Activated CD4-positive, alpha-beta T cell treated with anti-CD3 and anti-CD28 coated beads, Interleukin-2, amount 50 U/mL, for 48 hours (primary cell): ENCODE measurements at regions not wholly inside any gene's neighbourhood (a gene's known extent, or its start where the extent isn't known, plus 50 kb on each side); places are given as distances from the start of the nearest gene placed in this dataset.
"Not testable (repeated sequence)": the region's sequence is repeated elsewhere in the genome, so short reads cannot be mapped to it uniquely, and the experiment has no call there.

Experiments used
- DNase-seq, 2 experiments: peaks; one replicate each; pipeline ENCODE4 v3.0.0-alpha.2; 2020

DNA sequence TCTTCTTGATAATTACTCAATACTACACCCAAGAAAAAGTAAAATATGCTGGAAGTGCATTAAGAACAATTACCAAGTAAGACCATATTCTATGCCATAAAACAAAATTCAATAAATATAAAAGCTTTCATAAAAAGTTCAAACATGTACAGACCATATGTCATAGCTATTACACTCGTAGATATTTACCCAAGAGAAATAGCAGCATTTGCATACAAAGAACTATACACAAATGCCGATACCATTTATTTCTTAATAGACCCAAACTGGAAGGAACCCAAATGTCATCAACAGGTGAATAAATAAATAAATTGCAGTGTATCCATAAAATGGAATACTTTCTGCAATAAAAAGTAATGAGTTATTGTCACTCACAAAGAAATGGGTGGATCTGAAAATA, 78.3 kb upstream of the SLC16A7 start:
- no peak for DNase-seq

GRCh38 chr12:59500915-59501314, 94.9 kb upstream of the SLC16A7 start:
- DNase-seq = no peak

- no peak for DNase-seq
These were observed 95.5 kb upstream of the SLC16A7 start for GRCh38 chr12:59500335-59500734.

DNA sequence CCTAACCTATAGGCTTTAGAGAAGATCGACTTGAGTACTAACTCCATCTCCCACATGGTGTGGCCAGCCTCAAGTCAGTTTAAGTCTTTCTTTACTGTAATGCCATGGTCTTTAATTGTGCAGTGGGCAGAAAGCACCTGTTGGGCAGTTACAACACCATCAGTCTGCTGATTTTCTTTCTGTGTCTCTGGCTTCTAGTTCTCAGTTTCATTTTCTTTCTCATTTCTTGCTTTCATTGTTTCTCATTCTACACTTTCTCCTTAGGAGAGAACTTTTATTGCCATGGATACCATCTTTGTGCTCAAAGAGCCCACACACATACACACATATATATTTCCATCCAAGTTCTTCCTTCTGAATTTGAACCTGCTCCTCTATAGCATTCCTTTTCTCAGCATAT, 96.1 kb upstream of the SLC16A7 start:
- no peak for DNase-seq

- no peak for DNase-seq
These were observed 101.2 kb upstream of the SLC16A7 start for GRCh38 chr12:59494617-59495016.

DNA sequence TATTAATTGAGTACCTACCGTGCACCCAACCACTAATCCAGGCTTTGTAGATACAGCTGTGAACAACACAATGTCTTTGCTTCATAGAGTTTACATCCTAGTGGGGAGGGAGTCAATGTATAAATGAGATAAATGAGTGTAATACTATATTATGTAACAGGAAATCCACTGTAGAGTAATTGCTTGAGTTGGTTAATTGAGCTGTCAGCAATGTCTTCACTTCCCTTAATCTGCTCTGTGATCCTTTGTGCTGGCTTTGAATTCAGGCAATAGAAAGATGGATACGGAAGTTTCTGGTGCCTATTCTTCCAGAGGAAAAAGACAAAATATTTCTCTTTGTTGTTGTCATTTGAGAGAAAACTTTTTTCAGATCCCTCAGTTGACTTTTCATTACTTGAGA, 104.0 kb upstream of the SLC16A7 start:
- DNase-seq = no peak

GRCh38 chr12:59486827-59487226, 109.0 kb upstream of the SLC16A7 start:
- no peak for DNase-seq

GRCh38 chr12:59484575-59484974, 111.3 kb upstream of the SLC16A7 start:
- DNase-seq = no peak

DNA sequence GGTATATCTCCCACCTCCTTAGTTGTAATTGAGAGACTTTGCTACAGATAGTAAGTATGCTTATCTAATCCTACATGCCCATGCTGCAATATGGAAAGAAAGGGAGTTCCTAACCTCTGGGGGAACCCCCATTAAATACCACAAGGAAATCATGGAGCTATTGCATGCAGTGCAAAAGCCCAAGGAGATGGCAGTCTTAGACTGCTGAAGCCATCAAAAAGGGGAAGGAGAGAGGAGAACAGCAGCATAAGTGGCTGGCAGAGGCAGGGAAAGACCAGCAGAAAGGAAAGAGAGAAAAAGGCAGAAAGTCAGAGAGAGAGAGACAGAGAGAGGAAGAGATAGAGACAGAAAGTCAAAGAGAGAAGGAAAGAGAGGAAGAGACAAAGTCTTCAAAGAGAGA, 121.6 kb upstream of the SLC16A7 start:
- DNase-seq = not testable (repeated sequence)

DNA sequence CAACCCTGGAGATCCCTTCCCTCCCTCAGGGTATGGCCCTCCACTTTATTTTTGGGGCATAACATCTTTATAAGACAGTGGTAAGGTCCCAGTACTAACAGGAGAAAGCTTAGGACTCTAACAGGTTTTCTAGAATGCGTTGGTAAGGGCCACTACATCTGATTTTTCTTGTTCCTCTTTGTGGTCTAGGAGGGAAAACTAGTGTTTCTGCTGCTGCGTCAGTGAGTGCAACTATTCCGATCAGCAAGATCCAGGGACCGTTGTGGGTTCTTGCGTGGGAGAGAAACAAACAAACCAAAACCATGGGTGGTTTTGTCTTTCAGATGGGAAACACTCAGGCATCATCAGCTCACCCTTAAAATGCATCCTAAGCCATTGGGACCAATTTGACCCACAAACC, 123.6 kb upstream of the SLC16A7 start:
- peak in 1 of 2 experiments; percentile 14 for DNase-seq

DNA sequence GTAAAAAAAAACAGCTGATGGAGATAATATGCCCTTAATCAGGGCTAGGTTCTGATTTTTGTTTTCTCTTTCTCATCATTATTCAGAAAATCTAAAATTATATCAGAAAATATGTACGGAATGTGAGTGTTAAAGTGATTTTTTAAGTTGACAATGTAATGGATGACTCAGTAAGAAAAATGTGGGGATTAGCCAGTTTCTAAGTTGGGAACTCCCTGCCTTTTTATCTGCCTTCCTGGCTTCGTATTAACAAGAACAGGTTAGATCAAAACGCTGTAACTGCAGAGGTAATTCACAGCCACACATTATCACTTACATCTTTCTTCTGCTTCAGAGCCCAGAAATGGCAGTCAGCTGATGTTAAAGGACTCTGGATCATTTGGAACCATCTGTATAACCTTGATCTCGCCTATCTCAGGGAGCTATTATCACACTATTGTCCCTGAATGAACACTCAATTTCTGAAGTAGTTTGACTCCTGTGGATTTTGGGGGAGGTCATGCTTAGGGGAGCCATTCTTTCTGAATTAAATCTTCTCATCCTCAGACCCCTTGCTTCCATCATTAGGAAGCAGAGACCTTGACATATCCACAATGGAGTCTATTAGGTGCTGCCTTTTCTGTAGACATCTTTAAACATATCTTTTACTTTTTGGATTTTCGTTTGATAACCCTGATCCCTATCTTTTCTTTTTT, 135.7 kb upstream of the SLC16A7 start:
- no peak for DNase-seq

GRCh38 chr12:59453475-59453874, 142.4 kb upstream of the SLC16A7 start:
- no peak for DNase-seq

- DNase-seq = no peak
These were observed 143.1 kb upstream of the SLC16A7 start for GRCh38 chr12:59452746-59453145.

- no peak for DNase-seq
These were observed 143.6 kb upstream of the SLC16A7 start for GRCh38 chr12:59452259-59452658.

- DNase-seq = no peak
These were observed 149.7 kb upstream of the SLC16A7 start for GRCh38 chr12:59446116-59446515.

GRCh38 chr12:59444932-59445331, 150.9 kb upstream of the SLC16A7 start:
- no peak for DNase-seq

DNA sequence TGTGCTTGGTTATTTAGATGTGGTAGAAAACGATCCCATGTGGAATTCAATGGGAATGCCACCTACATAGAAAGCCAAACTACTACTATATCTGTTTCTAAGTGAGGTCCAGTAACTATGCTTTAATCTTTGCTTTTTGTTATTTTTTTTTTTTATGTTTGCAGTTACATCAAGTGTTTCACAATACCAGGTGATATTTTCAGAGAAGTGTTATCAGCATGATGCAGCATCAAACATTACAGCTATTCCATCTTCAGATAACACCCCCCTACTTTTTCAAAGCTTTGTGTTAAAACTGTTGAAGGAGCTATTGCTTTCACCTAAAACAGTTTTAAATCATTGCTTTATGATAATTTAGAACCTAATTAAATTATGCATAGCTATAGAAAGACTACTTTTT, 163.8 kb upstream of the SLC16A7 start:
- DNase-seq = no peak

DNA sequence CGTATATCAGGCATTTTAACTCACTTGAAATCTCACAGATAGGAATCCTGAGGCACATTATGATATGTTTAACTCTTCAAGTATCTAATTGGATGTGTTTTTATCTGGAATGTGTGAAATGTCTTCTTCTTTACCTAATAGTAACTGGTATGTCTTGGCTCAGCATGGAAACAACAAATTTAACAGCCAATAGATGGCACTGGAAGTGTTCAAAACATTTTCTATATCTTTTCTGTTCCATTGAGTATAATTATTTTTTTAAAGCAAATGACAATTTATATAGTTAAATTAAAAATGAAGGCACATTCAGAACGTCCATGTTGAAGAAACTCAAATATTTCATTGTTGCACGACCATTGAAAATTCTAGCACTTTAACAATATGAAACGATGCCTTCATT, 164.6 kb upstream of the SLC16A7 start:
- no peak for DNase-seq

- no peak for DNase-seq
These were observed 166.1 kb upstream of the SLC16A7 start for GRCh38 chr12:59429766-59430165.

DNA sequence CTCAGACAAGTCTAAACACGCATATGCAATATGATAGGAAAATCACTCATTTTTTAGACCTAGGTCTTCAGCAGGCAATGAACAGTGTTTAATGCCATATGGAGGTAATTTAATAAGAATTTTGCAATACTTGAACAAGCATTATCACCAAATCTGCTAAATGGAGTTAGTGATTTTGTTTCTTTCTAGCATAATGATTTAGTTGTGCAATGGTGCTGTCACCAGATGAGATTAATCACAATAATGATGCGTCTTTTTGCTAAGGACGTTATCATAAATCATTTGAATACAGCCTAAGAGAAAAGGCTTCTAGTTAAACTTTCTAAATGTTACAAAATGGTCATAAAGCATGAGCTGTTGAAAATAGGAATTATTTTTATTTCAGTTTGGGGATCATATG, 170.0 kb upstream of the SLC16A7 start:
- no peak for DNase-seq

DNA sequence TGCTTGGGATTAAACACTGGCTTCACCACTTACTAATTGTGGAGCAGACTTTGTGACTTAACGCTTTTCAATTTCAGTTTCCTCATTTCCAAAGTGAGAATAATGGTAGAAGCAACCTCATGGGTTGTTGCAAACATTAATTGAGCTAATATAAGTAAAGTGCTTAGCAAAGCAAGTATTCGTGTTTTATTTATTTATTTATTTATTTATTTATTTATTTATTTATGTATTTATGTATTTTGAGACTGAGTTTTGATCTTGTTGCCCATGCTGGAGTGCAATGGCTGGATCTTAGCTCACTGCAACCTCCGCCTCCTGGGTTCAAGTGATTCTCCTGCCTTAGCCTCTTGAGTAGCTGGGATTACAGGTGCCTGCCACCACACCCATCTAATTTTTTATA, 171.2 kb upstream of the SLC16A7 start:
- DNase-seq = not testable (repeated sequence)

DNA sequence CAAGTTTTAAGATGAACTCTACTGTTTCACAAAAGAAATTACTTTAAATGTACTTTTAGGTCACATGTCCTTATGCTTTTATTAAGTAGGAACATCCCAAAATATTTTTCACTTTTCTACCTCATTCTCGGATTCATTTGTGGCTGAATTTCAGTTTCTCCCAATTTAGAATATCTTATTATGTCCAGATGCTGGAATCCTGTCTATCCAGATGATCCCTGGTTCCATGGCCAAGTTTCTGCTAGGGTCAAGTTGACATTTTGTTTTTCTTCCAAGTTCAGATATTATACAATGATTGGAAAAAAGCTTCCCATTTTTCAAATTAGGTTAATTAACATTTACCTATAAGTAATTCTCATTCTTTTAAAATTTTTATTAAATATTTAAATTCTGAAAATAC, 181.8 kb upstream of the SLC16A7 start:
- DNase-seq = no peak

GRCh38 chr12:59408431-59408830, 187.4 kb upstream of the SLC16A7 start:
- no peak for DNase-seq

DNA sequence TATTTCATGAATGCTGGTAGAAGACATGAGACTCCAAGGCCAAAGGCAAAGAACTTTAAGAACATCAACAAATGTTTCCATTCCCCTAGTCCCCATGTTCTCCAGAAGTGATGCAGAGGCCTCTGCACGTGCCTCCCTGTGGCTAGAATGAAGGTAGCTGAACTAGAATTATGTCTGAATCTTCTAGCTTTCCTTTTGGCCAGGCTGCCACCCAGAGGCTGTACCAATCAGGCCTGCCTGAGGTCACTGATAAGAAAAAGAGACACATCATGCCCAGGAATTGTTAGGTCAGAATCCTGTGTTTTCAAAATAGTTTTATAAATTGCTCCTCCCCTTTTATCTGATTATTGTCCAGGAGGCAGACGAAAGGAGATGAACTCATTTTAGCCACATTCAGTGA, 188.0 kb upstream of the SLC16A7 start:
- DNase-seq = no peak

- DNase-seq = no peak
These were observed 189.8 kb upstream of the SLC16A7 start for GRCh38 chr12:59405992-59406391.
